ENCODE measurements at regions not wholly inside any gene's neighbourhood (a gene's known extent, or its start where the extent isn't known, plus 50 kb on each side); places are given as distances from the start of the nearest gene placed in this dataset.

- TF ChIP-seq CTCF (IDR thresholded peaks at IDR 0.05; ENCODE audit: extremely low read depth in 1 of 2, insufficient read depth in 1 of 2, low read depth in 1 of 2, low read length in 2 of 2) (no peak), POLR2A (IDR thresholded peaks at IDR 0.05; ENCODE audit: low read depth, low read length) (no peak), POLR2AphosphoS5 (IDR thresholded peaks at IDR 0.05; ENCODE audit: insufficient read depth, low read depth, low read length) (no peak), EZH2 (IDR thresholded peaks at IDR 0.05; ENCODE audit: borderline replicate concordance, low read depth, low read length, severe bottlenecking) (no peak), MYC (IDR thresholded peaks at IDR 0.05; ENCODE audit: low read depth, low read length) (no peak), MAX (IDR thresholded peaks at IDR 0.05; ENCODE audit: insufficient read depth, insufficient read length) (no peak)
Observed at GRCh38 chr21:28771790-28772501, 220.7 kb downstream of the LTN1 start.
